ENCODE measurements at regions not wholly inside any gene's neighbourhood (a gene's known extent, or its start where the extent isn't known, plus 50 kb on each side); places are given as distances from the start of the nearest gene placed in this dataset.

- no peak for DNase-seq
These were observed 96.4 kb upstream of the ELL2 start for GRCh38 chr5:96058084-96058483.

GRCh38 chr5:96054311-96055030 lies 92.8 kb upstream of the ELL2 start:
- no peak for DNase-seq

GRCh38 chr5:96053063-96053735 lies 91.5 kb upstream of the ELL2 start:
- DNase-seq: no peak

GRCh38 chr5:96052374-96052773 lies 90.7 kb upstream of the ELL2 start:
- no peak for DNase-seq

- no peak for DNase-seq
These were observed 89.8 kb upstream of the ELL2 start for GRCh38 chr5:96051401-96051830.

GRCh38 chr5:96050273-96050880 lies 88.7 kb upstream of the ELL2 start:
- DNase-seq: no peak

GRCh38 chr5:96049398-96050272 lies 88.0 kb upstream of the ELL2 start:
- no peak for DNase-seq

- no peak for DNase-seq
These were observed 87.1 kb upstream of the ELL2 start for GRCh38 chr5:96048763-96049162.

GRCh38 chr5:96045888-96046287 lies 84.2 kb upstream of the ELL2 start:
- DNase-seq: no peak

GRCh38 chr5:96043446-96043845 lies 81.8 kb upstream of the ELL2 start:
- DNase-seq: no peak

GRCh38 chr5:96037128-96037527 lies 75.5 kb upstream of the ELL2 start:
- DNase-seq: no peak

- no peak for DNase-seq
These were observed 74.7 kb upstream of the ELL2 start for GRCh38 chr5:96036301-96036700.

GRCh38 chr5:96035796-96036195 lies 74.1 kb upstream of the ELL2 start:
- DNase-seq: no peak

- DNase-seq: no peak
These were observed 71.5 kb upstream of the ELL2 start for GRCh38 chr5:96033116-96033515.

GRCh38 chr5:96031811-96032261 lies 70.2 kb upstream of the ELL2 start:
- DNase-seq: no peak

- no peak for DNase-seq
These were observed 69.5 kb upstream of the ELL2 start for GRCh38 chr5:96031180-96031579.

- DNase-seq: no peak
These were observed 64.9 kb upstream of the ELL2 start for GRCh38 chr5:96026406-96027041.

- no peak for DNase-seq
These were observed 63.2 kb upstream of the ELL2 start for GRCh38 chr5:96024683-96025475.

GRCh38 chr5:96023518-96023917 lies 61.9 kb upstream of the ELL2 start:
- DNase-seq: no peak

- no peak for DNase-seq
These were observed 61.3 kb upstream of the ELL2 start for GRCh38 chr5:96022971-96023370.

- no peak for DNase-seq
These were observed 56.3 kb upstream of the ELL2 start for GRCh38 chr5:96017951-96018350.

- DNase-seq: no peak
These were observed 54.6 kb upstream of the ELL2 start for GRCh38 chr5:96016216-96016615.

Measured in SHP77 treated with DMSO at 0.1 percent for 48 hours (cell line).